Testis (tissue), 2 donors: ENCODE measurements at regions not wholly inside any gene's neighbourhood (a gene's known extent, or its start where the extent isn't known, plus 50 kb on each side); places are given as distances from the start of the nearest gene placed in this dataset.
"Not testable (repeated sequence)": the region's sequence is repeated elsewhere in the genome, so short reads cannot be mapped to it uniquely, and the experiment has no call there.

ENCODE experiments used
- DNase-seq: peaks from one replicate; pipeline ENCODE4 v3.0.0-alpha.2; 2019
- H3K27ac ChIP-seq, 2 donors: fragments of 200-600 bp; sonication (generic); one replicate each; pipeline ENCODE4 v1.5.1; 2019
- H3K27me3 ChIP-seq: fragments of 200-600 bp; sonication (generic); one replicate; pipeline ENCODE4 v1.5.1; 2019
- H3K36me3 ChIP-seq: fragments of 200-600 bp; sonication (generic); one replicate; pipeline ENCODE4 v1.5.1; 2017; ENCODE audit warnings: low read depth; ENCODE audit errors: missing control alignments
- H3K4me1 ChIP-seq: fragments of 200-600 bp; sonication (generic); one replicate; pipeline ENCODE4 v1.5.1; 2019
- H3K4me3 ChIP-seq, 2 donors: fragments of 200-600 bp; sonication (generic); one replicate each; pipeline ENCODE4 v1.5.1; 2017 to 2019
- H3K9me3 ChIP-seq: fragments of 200-600 bp; sonication (generic); one replicate; pipeline ENCODE4 v1.5.1; 2017
- CTCF ChIP-seq, 3 experiments: fragments of 450-650 bp in 2 of 3; fragments of 200-600 bp in 1 of 3; sonication (generic) in 1 of 3; IDR thresholded peaks; one replicate each; pipeline ENCODE4 v1.5.1; 2016 to 2019; ENCODE audit warnings: antibody characterized with exemption in 3 of 3, mild to moderate bottlenecking in 2 of 3, moderate library complexity in 1 of 3
- POLR2A ChIP-seq: fragments of 450-650 bp; IDR thresholded peaks from one replicate; pipeline ENCODE4 v1.6.1; 2017; ENCODE audit warnings: antibody characterized with exemption, mild to moderate bottlenecking, moderate library complexity
- WGBS, 2 donors: methylation state at CpG; one replicate each; pipeline ENCODE4 v1.1.5; 2018; 5-methylcytosine and 5-hydroxymethylcytosine counted together
- intact Hi-C: fragments of 100-400 bp; cut with DNase I; formaldehyde crosslinking; loops from one replicate; pipeline ENCODE4 v1.15.1; 2023; ENCODE audit warnings: low total_unique reads

- no peak for TF ChIP-seq CTCF (IDR thresholded peaks at IDR 0.05)
- no peak for TF ChIP-seq POLR2A
- WGBS, 2 donors: 59 to 76% methylated on average over 2 of the region's 2 CpGs
- no peaks in the 10 kb centered on the region for H3K9me3 ChIP-seq
- H3K4me1 ChIP-seq: no peaks in the 10 kb centered on the region
- no peaks in the 10 kb centered on the region for H3K27me3 ChIP-seq
- no peak for DNase-seq
- no peak overlapping the region for H3K27ac ChIP-seq
- intact Hi-C loops: no loop called here
- H3K4me3 ChIP-seq: no peak overlapping the region
- no peaks in the 10 kb centered on the region for H3K36me3 ChIP-seq
Measured at GRCh38 chr12:114555451-114555850, 128.5 kb downstream of the TBX3 start.

DNA sequence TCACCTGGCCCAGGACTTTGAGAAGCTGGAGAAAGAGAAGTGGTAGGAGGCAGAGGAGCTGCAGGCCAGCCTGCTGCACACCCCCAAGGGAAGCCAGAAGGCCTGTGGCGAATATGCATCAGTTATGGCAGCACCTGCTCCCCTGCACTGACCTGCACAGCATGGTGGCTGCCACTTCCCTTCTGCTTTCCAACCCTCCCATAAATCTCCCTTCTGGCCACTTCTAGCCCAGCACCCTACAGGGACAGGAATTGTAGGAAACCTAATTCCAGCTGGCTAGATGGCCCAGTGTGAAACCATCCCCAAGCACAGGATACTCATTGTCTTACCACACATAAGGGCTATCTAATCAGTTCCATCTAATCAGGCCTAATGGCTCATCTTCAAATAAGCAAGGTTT is 136.3 kb downstream of the TBX3 start:
- no peak overlapping the region for H3K4me3 ChIP-seq
- no peaks in the 10 kb centered on the region for H3K9me3 ChIP-seq
- TF ChIP-seq POLR2A (no peak), CTCF (IDR thresholded peaks at IDR 0.05) (no peak)
- intact Hi-C loops: no loop called here
- no peak for DNase-seq
- H3K36me3 ChIP-seq: no peaks in the 10 kb centered on the region
- 75 to 94% methylated on average over 1 of the region's 1 CpG for WGBS, 2 donors
- no peak overlapping the region for H3K27ac ChIP-seq
- H3K4me1 ChIP-seq: no peaks in the 10 kb centered on the region
- H3K27me3 ChIP-seq: no peaks in the 10 kb centered on the region

GRCh38 chr12:114530417-114530816 is 124.5 kb upstream of the TBX5 start:
- Histone ChIP-seq H3K9me3 (no peaks in the 10 kb centered on the region), H3K27ac (no peak overlapping the region), H3K4me1 (no peaks in the 10 kb centered on the region), H3K27me3 (no peaks in the 10 kb centered on the region), H3K36me3 (no peaks in the 10 kb centered on the region), H3K4me3 (no peak overlapping the region)
- 76 to 83% methylated on average over 7 of the region's 7 CpGs for WGBS, 2 donors
- TF ChIP-seq POLR2A (no peak), CTCF (IDR thresholded peaks at IDR 0.05) (no peak)
- intact Hi-C loops: no loop called here
- no peak for DNase-seq

DNA sequence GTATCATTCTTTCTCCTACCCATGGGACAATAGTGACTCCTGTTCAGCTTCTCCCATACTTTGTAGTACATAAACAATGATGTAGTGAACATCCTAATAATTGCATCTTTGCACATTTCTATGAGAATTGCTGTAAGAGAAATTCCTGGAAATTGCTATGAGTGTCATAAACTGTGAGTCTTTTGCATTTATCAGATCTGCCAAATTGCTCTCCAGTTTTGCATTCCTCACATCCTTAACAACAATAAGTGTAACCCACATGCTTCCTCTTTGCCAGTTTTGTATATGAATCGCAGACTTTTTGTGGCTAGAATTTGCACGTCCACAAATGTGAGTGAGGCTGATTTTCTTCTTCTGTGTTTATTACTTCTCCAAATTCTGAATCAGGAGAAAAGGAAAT is 124.0 kb upstream of the TBX5 start:
- 82 to 88% methylated on average over 2 of the region's 2 CpGs for WGBS, 2 donors
- TF ChIP-seq CTCF (IDR thresholded peaks at IDR 0.05) (no peak), POLR2A (no peak)
- no peak for DNase-seq
- Histone ChIP-seq H3K9me3 (no peaks in the 10 kb centered on the region), H3K4me3 (no peak overlapping the region), H3K27me3 (no peaks in the 10 kb centered on the region), H3K4me1 (no peaks in the 10 kb centered on the region), H3K27ac (no peak overlapping the region), H3K36me3 (no peaks in the 10 kb centered on the region)
- intact Hi-C loops: no loop called here

DNA sequence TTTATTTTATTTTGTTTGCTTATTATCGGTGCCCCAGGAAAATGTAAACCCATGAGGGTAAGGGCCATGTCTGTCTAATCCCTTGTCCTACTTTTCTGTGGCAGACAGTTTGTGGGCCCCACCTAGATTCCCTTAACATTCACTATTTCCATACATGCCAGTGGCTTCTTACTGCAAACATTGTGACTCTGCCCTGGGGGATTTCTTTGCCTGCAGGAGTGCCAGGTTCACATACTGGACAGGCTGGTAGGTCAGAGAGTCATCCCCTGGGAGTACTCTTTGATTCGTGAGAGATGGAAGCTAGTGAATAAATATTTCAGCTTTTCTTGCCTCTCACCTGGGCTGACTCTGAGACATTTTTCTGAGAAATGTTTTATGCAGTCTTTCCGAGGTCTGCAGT is 122.8 kb upstream of the TBX5 start:
- no peak for DNase-seq
- Histone ChIP-seq H3K36me3 (no peaks in the 10 kb centered on the region), H3K27me3 (no peaks in the 10 kb centered on the region), H3K4me1 (no peaks in the 10 kb centered on the region), H3K4me3 (no peak overlapping the region), H3K27ac (no peak overlapping the region), H3K9me3 (no peaks in the 10 kb centered on the region)
- no peak for TF ChIP-seq CTCF (IDR thresholded peaks at IDR 0.05)
- no peak for TF ChIP-seq POLR2A
- WGBS, 2 donors: 70 to 72% methylated on average over 3 of the region's 3 CpGs
- intact Hi-C loops: no loop called here

- H3K36me3 ChIP-seq, H3K27me3 ChIP-seq, DNase-seq, H3K27ac ChIP-seq, H3K9me3 ChIP-seq, H3K4me1 ChIP-seq, H3K4me3 ChIP-seq, intact Hi-C loops: not testable (repeated sequence)
- WGBS, 2 donors: 72 to 74% methylated on average over 2 of the region's 2 CpGs
Measured at GRCh38 chr12:114521160-114521559, 115.2 kb upstream of the TBX5 start.
